ENCODE measurements at regions not wholly inside any gene's neighbourhood (a gene's known extent, or its start where the extent isn't known, plus 50 kb on each side); places are given as distances from the start of the nearest gene placed in this dataset.
"Not testable (repeated sequence)": the region's sequence is repeated elsewhere in the genome, so short reads cannot be mapped to it uniquely, and the experiment has no call there.

DNA sequence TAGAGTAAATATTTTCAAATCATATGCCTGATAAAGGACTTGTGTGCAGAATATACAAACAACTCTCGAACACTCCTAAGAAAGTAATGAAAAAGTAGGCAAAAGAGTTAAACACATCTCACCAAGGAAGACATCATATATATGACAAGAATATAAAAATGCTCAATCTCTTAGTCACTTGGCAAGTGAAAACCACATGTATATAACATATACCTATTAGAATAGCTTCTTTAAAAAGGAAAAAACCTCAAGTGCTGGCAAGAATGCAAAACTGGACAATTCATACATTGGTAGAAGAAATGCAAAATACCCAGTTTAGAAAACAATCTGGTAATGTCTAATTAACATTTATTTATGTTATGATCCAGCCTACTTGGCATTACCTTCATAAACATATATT, 146.6 kb upstream of the DGKB start:
- no peak for DNase-seq

DNA sequence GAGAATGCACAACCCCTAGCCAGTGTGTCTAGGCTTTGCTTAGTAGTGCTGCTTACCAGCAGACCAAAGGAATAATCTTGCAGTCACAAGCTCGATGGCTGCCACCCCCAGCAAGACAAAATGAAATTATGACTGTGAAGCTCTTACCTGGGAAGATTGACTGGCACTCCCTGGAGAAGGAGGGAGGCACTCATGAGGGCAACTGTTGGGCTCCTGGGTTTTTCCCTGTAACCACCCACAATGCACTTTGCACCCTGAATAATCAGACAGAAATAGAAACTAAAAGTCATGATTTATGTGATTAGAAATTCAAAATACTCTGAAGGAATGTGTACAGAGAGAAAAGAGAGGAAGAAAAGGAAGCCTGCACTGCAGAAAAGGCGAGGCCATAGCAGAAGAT, 144.3 kb upstream of the DGKB start:
- no peak for DNase-seq

DNA sequence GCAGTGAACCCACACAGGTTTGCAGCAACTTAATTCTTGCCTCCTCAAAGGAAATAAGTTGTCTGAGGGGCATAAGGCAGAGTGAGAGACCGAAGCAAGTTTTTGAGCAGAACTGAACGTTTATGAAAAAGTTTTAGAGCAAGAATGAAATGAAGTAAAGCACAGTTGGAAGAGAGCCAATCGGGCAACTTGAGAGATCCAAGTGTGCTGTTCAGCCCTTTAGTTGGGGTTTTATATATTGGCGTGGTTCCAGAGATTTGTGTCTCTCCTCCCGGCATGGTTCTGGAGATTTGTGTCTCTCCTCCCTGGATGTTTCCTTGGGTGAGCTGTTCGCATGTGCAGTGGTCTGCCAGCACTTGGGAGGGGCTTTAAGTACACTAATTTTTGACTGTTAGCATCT, 141.4 kb upstream of the DGKB start:
- no peak for DNase-seq

DNA sequence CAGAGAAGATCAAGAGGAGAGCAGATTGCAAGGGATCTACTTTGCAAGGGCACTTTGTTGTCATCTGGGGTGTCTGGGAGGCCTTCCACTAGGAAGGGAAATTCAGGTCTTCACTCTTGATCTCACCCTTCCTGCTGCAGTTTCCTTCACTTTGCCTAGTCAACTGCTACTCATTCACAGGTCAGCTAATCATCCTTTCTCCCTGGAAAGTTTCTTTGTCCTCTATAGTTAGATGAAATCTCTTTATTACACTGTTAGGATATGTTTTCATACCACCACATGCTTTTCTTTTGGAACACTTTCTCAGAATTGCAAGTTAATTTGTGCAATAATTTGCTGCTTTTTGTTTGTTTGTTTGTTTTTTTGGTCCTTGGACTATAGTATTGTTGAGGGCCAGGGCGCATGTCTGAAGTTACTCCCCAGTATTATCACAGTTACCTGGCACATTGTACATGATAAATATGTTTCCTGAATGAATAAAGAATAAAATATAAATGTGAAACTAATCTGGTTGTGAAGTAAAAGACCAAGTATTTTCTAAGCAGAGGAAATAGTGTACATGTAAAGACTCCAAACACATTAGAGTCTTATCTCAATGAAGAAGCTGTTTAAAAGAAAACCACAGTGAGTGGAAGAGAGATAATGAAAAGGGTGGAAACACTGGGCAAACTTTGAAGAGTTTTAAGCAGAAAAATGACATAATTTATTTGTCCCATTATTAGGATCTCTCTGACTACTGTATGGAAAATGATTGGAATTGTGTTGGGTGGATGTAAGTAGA, 139.9 kb upstream of the DGKB start:
- no peak for DNase-seq

DNA sequence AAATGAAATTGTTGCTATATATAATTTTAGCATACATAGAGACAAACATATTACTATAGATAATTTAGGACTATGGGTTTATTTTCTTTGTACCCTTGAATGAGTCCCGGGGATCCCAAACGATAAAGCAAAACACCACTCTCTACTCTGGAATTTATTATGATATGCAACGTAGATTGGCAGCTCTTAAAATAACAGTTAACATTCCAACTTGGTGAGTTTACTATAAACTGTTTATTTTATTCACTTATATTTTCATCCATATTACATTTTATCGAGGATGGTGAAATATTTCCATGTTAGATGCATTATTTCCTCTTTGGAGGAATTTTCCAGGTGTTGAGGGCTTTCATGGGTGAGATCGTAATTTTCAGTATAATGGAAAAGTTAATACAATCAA, 138.7 kb upstream of the DGKB start:
- no peak for DNase-seq

DNA sequence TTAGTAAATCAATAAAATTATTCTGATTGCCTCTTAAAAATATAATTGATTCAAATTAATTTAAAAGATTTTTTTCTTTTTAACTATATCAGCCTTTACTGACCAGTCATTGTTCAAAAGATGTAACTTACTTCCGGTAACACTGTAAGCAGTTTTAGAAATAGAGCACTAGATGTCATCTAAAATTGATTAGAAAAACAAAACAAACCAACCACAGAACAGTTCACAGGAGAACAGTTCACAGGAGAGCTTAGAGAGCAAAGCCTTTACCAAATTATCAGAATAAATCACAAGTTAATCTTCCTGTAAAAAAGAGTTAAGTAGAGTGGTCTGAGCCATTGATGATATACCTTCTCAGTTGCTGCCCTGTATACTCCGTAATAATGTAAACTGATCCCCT, 133.3 kb upstream of the DGKB start:
- no peak for DNase-seq

DNA sequence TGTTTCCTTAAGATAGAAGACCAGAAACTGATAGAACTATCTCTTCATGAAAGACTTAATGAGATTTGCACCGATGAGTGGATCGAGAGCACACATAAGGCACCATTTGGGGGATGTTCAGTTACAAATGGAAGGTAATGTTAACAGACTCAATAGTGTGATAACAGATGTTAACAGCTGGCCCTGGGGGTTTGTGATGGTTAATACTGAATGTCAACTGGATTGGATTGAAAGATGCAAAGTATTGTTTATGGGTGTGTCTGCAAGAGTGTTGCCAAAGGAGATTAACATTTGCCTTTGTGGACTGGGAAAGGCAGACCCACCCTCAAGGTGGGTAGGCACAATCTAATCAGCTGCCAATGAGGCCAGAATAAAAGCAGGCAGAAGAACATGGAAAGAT, 130.5 kb upstream of the DGKB start:
- no peak for DNase-seq

DNA sequence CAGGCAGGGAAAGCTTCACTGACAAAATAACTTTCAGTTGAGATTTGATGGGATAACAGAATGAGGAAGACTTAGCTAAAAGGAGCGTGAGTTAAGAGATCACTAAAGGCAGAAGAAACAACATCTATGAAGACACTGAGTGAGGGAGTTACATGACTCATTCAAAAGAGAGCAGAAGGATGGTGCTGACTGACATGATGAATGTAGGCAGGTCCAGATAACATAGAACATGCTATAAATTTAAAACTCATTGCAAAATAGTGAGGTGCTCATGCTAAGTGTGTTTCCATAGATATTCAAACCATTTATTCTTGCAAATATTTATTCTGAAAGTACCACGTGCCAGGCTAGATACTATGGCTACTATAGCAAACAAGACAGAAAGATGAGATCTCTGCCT, 116.4 kb upstream of the DGKB start:
- DNase-seq: no peak

DNA sequence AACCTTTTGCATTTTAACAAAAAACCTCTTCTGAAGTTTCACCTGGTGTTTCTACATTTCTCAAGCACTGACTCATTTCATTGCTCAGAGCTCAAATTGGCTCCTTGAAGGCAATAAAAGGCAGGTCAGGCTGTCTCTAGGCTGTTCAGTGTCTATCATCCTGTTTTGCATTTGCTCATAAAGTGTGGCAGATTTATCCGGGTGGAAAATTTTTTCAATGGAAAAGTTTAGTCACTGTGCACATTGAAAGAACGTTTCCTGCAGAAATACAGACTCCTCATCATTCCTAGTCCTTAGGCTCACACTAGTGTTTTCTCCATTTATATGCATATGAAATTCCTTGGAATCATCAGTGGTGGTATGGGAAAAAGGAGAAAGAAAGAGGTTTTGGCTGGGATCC, 114.2 kb upstream of the DGKB start:
- no peak for DNase-seq

DNA sequence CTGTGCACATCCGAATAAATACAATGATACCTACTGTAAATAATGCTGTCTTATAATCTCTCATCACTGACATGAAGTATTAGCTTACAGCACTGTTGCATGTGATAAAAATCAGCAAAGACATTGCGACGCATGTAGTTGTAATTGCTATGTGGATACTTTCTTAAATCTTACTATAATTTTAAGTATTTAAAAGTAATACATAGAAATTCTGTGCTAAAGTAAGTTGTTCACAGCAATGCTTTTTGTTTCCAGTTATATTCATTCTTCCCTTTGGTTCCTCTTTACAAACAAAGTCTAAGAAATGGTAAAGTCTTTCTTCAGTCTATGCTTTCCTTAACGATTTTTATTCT, 113.7 kb upstream of the DGKB start:
- no peak for DNase-seq

DNA sequence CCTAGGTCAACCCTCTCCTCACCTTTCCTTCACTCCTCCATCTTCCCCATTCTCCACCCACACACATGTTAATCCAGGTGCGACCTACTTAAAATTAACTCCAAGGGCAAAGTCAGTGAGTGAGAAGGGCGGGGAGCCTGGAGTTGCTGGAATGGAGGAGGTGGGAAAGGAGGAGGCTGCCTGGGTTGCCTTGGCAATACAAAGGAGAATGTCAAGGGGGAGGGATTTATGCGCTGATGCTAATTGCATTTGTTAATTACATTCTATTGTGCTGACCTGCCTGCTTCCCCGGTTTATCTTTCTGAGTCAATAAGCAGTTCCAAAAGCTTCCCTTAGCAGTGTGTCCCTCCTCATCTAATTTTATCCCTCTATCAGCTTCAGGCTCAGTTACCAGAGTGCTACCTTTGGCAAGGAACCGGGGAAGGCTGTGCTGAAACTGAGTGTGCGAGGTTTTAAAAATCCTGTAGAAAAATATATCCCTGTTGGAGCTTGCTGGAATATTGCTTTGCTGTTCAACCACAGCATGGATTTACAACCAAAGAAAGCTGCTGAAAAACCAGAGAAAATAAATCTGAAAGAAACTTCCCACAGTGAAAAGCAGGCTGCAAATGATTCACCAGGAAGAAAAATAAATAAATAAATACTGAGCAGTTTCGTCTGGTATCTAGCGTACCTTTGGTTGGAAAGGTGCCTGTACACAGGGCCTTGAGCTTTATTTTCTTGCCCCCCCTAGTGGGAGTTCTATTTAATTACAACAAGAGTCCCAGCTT, 113.2 kb upstream of the DGKB start:
- peak; percentile 34 for DNase-seq

DNA sequence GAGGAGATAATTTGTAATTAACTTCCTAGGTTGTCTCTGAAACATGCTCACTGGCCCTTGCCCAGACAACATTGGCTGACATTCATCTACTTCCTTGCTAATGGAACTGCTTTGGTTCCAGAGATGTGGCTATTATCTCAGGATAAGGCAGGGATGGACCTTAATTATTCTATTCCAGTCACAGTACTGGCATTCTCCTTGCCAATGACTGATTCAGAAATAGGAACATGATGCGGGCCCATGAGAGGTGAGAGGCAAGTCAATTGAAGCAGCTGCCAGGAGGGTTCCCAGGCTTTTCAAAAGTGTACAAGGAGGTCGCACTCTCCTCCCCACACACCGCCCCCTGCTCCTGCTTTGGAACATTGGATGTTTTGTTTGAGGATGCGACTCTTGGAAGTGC, 109.6 kb upstream of the DGKB start:
- no peak for DNase-seq

DNA sequence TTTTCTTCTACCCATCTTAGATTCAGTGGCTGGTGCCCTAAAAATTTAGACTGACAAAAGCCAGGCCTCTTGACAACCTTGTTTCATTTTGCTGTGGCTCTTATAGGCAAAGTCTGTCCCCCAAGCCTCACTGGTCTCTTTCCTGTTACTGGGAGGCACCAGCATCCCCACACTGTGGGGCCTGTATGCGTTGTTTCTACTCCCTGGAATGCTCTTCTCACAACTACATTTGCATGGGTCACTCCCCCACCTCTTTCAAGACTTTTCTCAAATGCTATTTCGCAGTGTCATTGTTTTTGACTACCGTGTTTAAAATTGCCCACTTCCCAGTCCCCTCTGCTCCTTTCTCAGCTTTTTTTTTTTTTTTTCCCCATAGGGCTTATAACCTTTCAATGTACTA, 108.7 kb upstream of the DGKB start:
- DNase-seq: no peak

DNA sequence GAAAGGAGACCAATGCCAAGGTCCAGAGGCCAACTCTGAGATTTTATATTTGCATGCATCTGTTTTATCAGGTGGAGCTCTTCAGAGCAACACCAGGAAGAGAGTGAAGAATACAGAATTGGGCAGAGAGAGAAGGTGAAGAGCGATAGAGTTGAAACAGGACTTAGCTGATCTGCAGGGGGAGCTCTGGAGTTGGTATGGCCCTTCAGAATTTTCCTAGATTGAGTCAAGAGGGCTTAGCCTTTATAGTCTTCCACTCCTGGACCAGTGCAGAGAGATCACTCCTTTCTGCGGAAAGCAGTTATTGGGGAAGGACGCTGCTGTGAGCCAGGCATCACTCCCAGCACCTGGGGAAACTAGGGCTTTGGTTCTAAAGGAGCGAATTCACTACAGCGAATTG, 105.0 kb upstream of the DGKB start:
- DNase-seq: no peak

DNA sequence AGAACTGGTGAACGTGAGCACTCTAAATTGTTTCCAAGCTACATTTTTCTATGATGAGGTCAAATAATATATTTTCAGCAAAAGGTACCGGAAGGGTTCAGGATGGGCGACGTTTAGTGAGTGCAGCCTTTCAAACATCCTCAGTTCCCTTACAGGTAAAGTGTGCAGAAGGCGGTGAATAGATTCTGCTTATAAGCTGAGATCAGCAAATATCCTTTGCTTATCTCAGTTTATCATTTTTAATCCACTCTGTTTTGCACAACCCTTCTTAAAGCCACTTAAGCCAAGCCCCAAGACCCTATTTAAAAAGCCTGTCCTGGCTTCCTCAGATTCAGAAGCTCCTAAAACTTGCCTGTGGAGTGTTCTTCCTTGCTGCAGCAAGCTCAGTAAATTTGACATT, 103.1 kb upstream of the DGKB start:
- DNase-seq: no peak

DNA sequence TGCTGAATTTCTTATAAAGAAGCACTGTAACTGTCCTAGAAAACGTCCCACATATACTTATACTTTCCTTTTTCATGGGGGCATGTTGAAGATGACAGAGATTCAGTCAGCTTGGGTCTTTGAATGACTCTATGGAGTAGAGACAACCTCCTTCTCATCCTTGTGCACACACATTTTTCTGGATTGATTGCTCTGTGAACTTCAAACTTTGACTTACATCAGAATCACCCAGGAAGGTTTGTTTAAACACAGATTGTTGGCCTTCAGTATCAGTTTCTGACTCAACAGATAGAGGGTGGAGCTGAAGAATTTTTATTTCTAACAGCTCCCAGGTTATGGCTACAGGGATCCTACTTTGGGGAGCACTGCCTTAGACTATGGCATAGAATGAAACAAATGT, 97.6 kb upstream of the DGKB start:
- no peak for DNase-seq

DNA sequence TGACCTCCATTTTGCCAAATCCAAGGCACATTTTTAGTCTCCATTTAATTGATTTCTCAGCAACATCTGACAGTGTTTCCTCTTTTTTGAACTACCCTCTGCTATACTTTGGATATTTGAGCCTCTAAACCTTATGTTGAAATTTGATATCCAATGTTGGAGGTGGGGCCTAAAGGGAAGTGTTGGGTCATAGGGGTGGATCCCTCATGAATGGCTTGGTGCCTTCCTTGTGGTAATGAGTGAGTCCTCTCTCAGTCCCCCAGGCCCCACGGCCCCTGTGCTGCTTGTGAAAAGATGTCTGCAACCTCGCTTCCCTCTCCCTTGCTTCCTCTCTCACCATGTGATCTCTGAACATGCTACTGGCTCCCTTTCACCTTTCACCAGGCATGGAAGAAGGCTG, 96.8 kb upstream of the DGKB start:
- no peak for DNase-seq

DNA sequence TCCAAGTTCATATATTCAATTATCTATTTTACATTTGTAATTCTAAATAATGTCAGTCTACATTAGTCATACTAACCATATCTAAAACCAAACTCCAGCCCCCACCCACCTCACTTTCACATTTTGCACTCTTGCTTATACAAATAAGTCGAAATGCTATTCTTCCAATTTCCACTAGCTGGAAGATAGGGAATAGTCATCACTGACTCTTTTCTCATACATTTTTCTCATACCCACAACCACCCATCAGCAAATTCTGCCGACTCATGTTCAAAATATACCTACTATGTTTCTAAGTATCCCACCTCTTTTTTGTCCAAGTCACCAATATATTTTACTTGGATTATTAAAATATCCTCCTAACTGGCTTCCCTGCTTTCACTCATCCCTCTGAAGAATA, 93.2 kb upstream of the DGKB start:
- DNase-seq: no peak

DNA sequence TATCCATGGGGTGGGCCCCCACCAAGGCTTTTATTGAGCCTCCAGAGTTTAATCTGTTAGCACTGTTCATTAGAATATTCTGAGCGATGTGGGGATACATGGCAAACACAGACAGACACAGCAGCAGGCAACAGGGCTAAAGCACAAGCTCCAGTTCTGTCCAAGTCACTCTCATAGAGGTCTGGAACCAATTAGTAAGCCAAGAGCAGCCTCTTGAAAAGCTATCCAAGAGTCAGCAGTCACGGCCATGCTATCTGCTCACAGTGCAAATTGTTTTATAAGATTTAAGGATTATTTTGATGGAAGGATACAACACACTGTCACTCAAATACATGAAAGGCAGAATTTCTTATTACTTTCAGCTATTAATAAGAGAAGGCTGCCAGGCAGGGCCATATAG, 86.4 kb upstream of the DGKB start:
- DNase-seq: no peak

DNA sequence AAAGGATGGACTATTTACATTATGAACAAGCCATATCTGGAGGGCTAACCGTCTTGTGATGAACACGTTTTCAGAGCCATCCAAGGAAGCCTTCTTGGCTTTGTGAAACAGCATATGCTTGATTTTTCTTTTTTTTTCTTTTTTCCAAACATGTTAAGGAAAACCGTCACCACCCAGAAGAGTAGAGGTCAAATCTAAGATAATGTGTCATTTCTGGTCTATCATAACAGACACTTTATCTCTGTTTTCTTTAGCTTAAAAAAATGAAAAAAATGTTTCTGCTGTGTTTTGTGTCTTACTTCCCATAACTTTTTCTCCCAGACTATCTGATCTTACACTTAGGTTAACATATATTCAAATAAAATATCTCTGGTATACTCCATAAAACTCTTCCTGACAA, 76.1 kb upstream of the DGKB start:
- no peak for DNase-seq

DNA sequence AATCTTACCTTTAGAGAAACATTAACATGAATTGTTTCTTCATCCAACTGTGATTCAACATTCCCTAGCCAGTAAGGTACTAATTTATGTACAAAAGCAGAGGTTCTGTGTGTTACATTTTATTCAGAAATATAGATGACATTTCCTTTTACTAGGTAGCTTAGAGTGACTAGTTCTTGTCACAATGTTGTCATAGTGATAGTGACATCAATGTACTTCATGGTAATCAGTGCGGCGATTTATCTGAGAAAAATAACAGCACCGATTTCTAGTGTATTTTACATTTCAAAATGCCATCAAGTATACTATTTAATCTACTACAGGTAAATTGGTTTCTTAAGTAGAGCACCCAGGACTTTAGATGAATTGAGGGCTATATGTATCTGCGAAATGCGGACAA, 72.1 kb upstream of the DGKB start:
- DNase-seq: no peak

DNA sequence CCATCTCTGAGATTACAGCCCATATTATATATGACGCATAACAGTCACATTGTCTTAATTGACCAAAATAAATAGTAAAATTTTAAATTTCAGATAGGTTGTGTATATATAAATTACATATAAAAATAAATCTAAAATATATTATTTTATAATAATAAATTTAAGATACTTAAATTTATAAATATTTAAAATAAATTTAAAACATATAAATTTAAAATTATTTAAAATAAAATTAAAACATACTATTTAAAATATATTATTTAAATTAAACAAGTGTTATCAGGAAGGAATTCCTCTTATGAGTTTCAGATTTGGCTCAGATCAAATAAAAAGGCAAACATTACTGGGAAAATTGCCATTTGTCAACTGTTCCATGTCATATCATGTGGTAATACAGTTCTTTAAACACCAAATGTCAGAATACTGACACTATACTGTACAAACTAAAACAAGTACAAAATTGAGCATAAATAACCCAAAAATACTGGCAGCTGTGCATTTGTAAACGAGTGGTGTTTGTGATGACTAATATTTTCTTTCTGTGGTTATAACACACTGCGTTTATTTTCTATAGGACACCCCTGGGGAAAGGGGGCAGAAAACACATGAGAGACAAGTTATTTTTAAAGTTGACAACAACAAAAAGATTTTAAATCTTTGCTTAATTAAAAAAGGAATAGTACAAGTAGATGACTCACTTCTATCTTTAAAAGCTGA, 71.3 kb upstream of the DGKB start:
- no peak for DNase-seq

DNA sequence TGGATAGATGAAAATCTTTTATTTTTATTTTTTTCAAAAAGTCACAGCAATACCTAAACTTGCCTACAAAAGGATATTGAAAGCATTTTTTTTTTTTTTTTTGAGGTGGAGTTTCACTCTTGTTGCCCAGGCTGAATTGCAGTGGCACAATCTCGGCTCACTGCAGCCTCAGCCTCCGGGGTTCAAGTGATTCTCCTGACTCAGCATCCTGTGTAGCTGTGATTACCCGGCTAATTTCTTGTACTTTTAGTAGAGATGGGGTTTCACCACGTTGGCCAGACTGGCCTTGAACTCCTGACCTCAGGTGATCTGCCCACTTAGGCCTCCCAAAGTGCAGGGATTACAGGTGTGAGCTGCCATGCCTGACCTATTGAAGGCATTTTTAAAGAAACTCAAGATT, 69.1 kb upstream of the DGKB start:
- DNase-seq: not testable (repeated sequence)

DNA sequence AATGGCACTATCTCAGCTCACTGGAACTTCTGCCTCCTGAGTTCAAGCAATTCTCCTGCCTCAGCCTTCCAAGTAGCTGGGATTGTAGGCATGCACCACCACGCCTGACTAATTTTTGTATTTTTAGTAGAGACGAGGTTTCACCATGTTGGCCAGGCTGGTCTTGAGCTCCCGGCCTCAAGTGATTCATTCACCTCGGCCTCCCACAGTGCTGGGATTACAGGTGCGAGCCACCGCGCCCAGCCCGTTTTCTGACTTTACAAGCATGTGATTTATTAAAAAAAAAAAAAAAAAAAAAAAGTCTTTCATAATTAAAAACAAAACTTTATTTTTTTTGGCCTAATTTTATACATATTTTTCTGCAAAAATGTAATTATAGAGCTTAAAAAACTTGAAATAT, 64.8 kb upstream of the DGKB start:
- not testable (repeated sequence) for DNase-seq

Data from T1000 (cell line).